Testis (tissue), 2 donors: ENCODE measurements at regions not wholly inside any gene's neighbourhood (a gene's known extent, or its start where the extent isn't known, plus 50 kb on each side); places are given as distances from the start of the nearest gene placed in this dataset.
"Not testable (repeated sequence)": the region's sequence is repeated elsewhere in the genome, so short reads cannot be mapped to it uniquely, and the experiment has no call there.

Experiments used
- DNase-seq: peaks from one replicate; pipeline ENCODE4 v3.0.0-alpha.2; 2019
- H3K27ac ChIP-seq, 2 donors: fragments of 200-600 bp; sonication (generic); one replicate each; pipeline ENCODE4 v1.5.1; 2019
- H3K27me3 ChIP-seq: fragments of 200-600 bp; sonication (generic); one replicate; pipeline ENCODE4 v1.5.1; 2019
- H3K36me3 ChIP-seq: fragments of 200-600 bp; sonication (generic); one replicate; pipeline ENCODE4 v1.5.1; 2017; ENCODE audit warnings: low read depth; ENCODE audit errors: missing control alignments
- H3K4me1 ChIP-seq: fragments of 200-600 bp; sonication (generic); one replicate; pipeline ENCODE4 v1.5.1; 2019
- H3K4me3 ChIP-seq, 2 donors: fragments of 200-600 bp; sonication (generic); one replicate each; pipeline ENCODE4 v1.5.1; 2017 to 2019
- H3K9me3 ChIP-seq: fragments of 200-600 bp; sonication (generic); one replicate; pipeline ENCODE4 v1.5.1; 2017
- POLR2A ChIP-seq: fragments of 450-650 bp; IDR thresholded peaks from one replicate; pipeline ENCODE4 v1.6.1; 2017; ENCODE audit warnings: antibody characterized with exemption, mild to moderate bottlenecking, moderate library complexity
- WGBS, 2 donors: methylation state at CpG; one replicate each; pipeline ENCODE4 v1.1.5; 2018; 5-methylcytosine and 5-hydroxymethylcytosine counted together
- intact Hi-C: fragments of 100-400 bp; cut with DNase I; formaldehyde crosslinking; loops from one replicate; pipeline ENCODE4 v1.15.1; 2023; ENCODE audit warnings: low total_unique reads
- TF ChIP-seq, protein P1 (sequence below), 3 experiments: fragments of 450-650 bp in 2 of 3; fragments of 200-600 bp in 1 of 3; sonication (generic) in 1 of 3; IDR thresholded peaks; one replicate each; pipeline ENCODE4 v1.5.1; 2016 to 2019; ENCODE audit warnings: antibody characterized with exemption in 3 of 3, mild to moderate bottlenecking in 2 of 3, moderate library complexity in 1 of 3

DNA sequence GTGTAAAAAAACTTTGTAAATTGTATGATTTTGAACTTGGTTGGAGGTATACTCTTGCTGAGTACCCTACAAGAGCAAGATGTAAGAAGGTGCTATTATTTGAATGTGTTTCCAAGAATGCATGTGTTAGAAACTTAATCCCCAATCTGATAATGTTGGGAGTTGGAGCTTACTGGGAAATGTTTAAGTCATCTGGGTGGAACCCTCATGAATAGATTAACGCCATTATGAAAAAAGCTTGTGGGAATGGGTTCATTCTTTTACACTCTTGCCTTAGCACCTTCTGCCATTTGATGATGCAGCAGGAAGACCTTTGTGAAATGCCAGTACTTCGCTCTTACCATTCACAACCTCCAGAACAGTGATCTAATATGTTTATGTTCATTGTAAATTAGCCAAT, 498.3 kb downstream of the TMEM135 start:
- H3K4me1 ChIP-seq: no peaks in the 10 kb centered on the region
- DNase-seq: no peak
- H3K4me3 ChIP-seq: no peak overlapping the region
- H3K27ac ChIP-seq: no peak overlapping the region
- WGBS, 2 donors: 90 to 93% methylated on average over 2 of the region's 2 CpGs
- intact Hi-C loops: no loop called here
- H3K27me3 ChIP-seq: no peaks in the 10 kb centered on the region
- TF ChIP-seq, protein P1, sequence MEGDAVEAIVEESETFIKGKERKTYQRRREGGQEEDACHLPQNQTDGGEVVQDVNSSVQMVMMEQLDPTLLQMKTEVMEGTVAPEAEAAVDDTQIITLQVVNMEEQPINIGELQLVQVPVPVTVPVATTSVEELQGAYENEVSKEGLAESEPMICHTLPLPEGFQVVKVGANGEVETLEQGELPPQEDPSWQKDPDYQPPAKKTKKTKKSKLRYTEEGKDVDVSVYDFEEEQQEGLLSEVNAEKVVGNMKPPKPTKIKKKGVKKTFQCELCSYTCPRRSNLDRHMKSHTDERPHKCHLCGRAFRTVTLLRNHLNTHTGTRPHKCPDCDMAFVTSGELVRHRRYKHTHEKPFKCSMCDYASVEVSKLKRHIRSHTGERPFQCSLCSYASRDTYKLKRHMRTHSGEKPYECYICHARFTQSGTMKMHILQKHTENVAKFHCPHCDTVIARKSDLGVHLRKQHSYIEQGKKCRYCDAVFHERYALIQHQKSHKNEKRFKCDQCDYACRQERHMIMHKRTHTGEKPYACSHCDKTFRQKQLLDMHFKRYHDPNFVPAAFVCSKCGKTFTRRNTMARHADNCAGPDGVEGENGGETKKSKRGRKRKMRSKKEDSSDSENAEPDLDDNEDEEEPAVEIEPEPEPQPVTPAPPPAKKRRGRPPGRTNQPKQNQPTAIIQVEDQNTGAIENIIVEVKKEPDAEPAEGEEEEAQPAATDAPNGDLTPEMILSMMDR (IDR thresholded peaks at IDR 0.05): no peak
- TF ChIP-seq POLR2A: no peak
- no peaks in the 10 kb centered on the region for H3K36me3 ChIP-seq
- H3K9me3 ChIP-seq: no peaks in the 10 kb centered on the region

DNA sequence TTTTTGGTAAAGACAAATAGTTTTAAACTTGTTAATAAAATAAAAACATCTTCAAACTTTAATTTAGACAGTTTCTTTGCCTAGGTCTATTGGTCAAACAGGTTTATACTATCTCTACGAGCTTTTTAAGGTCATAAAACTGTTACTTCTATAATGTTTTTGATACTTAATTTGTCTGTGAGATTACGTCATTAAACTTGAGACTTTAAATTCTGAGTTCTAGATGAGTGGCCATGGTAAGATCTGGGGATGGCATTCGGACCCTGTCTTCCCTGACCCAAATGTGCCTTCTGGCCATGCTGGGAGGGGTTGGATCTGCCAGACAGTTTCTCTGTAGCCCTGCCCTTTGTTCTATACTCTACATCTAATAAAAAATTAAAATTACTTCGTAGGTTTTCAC, 497.8 kb downstream of the TMEM135 start:
- Histone ChIP-seq H3K27me3 (no peaks in the 10 kb centered on the region), H3K4me3 (no peak overlapping the region), H3K27ac (no peak overlapping the region), H3K4me1 (no peaks in the 10 kb centered on the region), H3K9me3 (no peaks in the 10 kb centered on the region), H3K36me3 (no peaks in the 10 kb centered on the region)
- no peak for DNase-seq
- intact Hi-C loops: no loop called here
- TF ChIP-seq POLR2A: no peak
- TF ChIP-seq, protein P1 (IDR thresholded peaks at IDR 0.05): no peak
- WGBS, 2 donors: 88 to 91% methylated on average over 4 of the region's 4 CpGs

DNA sequence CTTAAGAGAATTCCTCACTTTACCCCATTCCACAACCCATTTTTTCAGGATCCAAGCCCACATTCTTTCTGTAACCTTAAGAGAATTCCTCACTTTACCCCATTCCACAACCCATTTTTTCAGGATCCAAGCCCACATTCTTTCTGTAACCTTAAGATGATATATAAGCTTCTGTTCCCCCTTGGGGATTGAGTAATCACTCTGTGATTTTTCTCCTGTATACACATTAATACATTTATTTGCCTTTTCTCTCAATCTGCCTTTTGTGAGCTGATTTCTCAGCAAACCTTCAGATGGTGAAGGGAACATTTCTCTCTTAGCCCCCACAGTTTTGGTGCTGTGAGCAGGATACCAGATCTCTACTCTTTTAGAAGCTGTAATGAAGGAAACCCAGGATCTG, 494.1 kb downstream of the TMEM135 start:
- H3K27ac ChIP-seq, DNase-seq, H3K4me1 ChIP-seq, intact Hi-C loops, H3K4me3 ChIP-seq, H3K9me3 ChIP-seq, H3K36me3 ChIP-seq, H3K27me3 ChIP-seq: not testable (repeated sequence)

DNA sequence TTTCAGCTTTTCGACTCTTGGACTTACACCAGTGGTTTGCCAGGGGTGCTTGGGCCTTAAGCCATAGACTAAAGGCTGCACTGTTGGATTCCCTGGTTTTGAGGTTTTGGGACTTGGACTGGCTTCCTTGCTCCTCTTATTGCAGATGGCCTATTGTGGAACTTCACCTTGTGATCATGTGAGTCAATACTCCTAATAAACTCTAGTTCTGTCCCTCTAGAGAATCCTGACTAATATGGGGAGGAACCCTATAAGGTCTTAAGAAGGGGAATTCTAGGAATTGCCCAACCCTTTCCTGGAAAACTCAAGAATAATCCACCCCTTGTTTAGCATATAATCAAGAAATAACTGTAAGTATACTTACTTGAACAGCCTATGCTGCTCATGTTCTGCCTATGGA, 491.8 kb downstream of the TMEM135 start:
- H3K27ac ChIP-seq: no peak overlapping the region
- 93 to 97% methylated on average over 1 of the region's 1 CpG for WGBS, 2 donors
- TF ChIP-seq, protein P1 (IDR thresholded peaks at IDR 0.05): no peak

DNA sequence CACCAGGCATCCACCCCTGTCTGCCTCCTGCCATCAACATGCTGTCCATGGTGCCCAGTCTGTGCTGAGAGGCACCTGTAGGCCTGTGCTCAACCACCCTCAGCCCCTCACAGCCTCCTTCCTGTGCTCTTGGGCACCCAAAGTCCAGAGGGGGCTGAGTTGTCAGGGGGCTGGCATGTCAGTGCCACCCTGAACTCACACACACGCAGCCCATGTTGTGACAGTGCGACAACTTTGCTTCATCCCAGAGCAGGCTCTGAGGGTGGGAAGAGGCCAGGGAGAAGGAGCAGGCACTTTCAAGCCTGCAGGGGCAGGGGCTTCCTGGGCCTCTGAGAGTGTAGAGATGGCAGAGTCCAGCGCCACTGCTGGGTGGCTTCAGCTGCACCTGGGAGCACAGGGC, 491.0 kb downstream of the TMEM135 start:
- intact Hi-C loops: no loop called here
- no peak overlapping the region for H3K4me3 ChIP-seq

More for the DNA sequence above, 491.8 kb downstream of the TMEM135 start:
- Histone ChIP-seq H3K4me1 (no peaks in the 10 kb centered on the region), H3K27me3 (no peaks in the 10 kb centered on the region), H3K36me3 (no peaks in the 10 kb centered on the region), H3K4me3 (no peak overlapping the region), H3K9me3 (no peaks in the 10 kb centered on the region)
- intact Hi-C loops: no loop called here
- no peak for DNase-seq

DNA sequence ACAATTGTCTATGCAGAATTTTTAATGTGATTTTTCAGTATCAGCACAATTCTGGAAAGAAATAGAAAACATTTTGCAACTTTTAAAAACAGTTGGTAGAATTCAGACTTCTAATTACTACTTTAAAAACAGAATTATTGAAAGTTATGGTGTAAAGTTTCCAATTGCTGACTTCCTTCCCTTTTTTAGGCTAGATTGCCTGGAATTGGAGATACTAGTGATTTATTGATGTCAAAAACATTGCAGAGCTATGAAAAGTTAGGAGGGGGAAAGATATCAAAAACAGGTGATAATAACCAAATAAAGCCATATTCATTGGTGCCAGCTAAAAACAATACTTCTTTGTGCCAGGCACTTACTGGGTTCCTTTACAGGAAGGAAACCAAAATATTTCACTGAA, 485.5 kb downstream of the TMEM135 start:
- H3K4me3 ChIP-seq: no peak overlapping the region
- intact Hi-C loops: no loop called here
- no peak for DNase-seq

More for the DNA sequence above, 491.0 kb downstream of the TMEM135 start:
- H3K9me3 ChIP-seq: no peaks in the 10 kb centered on the region
- no peak overlapping the region for H3K27ac ChIP-seq
- TF ChIP-seq POLR2A: no peak
- no peaks in the 10 kb centered on the region for H3K27me3 ChIP-seq
- DNase-seq: no peak
- H3K4me1 ChIP-seq: no peaks in the 10 kb centered on the region
- H3K36me3 ChIP-seq: no peaks in the 10 kb centered on the region
- WGBS, 2 donors: 83 to 93% methylated on average over 2 to 3 of the region's 3 CpGs

More for the DNA sequence above, 485.5 kb downstream of the TMEM135 start:
- Histone ChIP-seq H3K9me3 (no peaks in the 10 kb centered on the region), H3K36me3 (no peaks in the 10 kb centered on the region), H3K27me3 (no peaks in the 10 kb centered on the region), H3K27ac (no peak overlapping the region), H3K4me1 (no peaks in the 10 kb centered on the region)
- TF ChIP-seq, protein P1 (IDR thresholded peaks at IDR 0.05): no peak
- TF ChIP-seq POLR2A: no peak
